ENCODE measurements at regions not wholly inside any gene's neighbourhood (a gene's known extent, or its start where the extent isn't known, plus 50 kb on each side); places are given as distances from the start of the nearest gene placed in this dataset.

- no peaks in the 10 kb centered on the region for H3K36me3 ChIP-seq (replicated peaks; ENCODE audit: low read depth, low read length)
- no peaks in the 10 kb centered on the region for H3K4me1 ChIP-seq (ENCODE audit: low read length)
- no peak overlapping the region for H2AFZ ChIP-seq (ENCODE audit: low read depth, low read length)
- H3K9me3 ChIP-seq (ENCODE audit: insufficient read depth, low read length), result no peaks in the 10 kb centered on the region
- no peaks in the 10 kb centered on the region for H4K20me1 ChIP-seq (ENCODE audit: insufficient read depth, low read length)
- H3K27ac ChIP-seq (ENCODE audit: low read length), result no peak overlapping the region
- no peak overlapping the region for H3K4me3 ChIP-seq (ENCODE audit: low read length)
- no peak overlapping the region for H3K9ac ChIP-seq (ENCODE audit: low read length)
- no peaks in the 10 kb centered on the region for H3K27me3 ChIP-seq (ENCODE audit: low read depth, low read length)
- TF ChIP-seq EZH2phosphoT487 (IDR thresholded peaks at IDR 0.05; ENCODE audit: low read depth) (no peak), CTCF (IDR thresholded peaks at IDR 0.05; ENCODE audit: low read depth, low read length) (no peak)
- H3K79me2 ChIP-seq (ENCODE audit: low read length), result no peaks in the 10 kb centered on the region
- no peak overlapping the region for H3K4me2 ChIP-seq (ENCODE audit: low read length)
These were observed 971.0 kb upstream of the GYPC start for GRCh38 chr2:125684932-125685331.

GRCh38 chr2:125696560-125696959, 959.4 kb upstream of the GYPC start:
- Histone ChIP-seq H3K79me2 (ENCODE audit: low read length) (no peaks in the 10 kb centered on the region), H3K27ac (ENCODE audit: low read length) (no peak overlapping the region)
- no peak for TF ChIP-seq CTCF (IDR thresholded peaks at IDR 0.05; ENCODE audit: low read depth, low read length)
- no peak for TF ChIP-seq EZH2phosphoT487 (IDR thresholded peaks at IDR 0.05; ENCODE audit: low read depth)

GRCh38 chr2:125698280-125698679, 957.7 kb upstream of the GYPC start:
- H3K27ac ChIP-seq (ENCODE audit: low read length), result no peak overlapping the region
- no peaks in the 10 kb centered on the region for H3K4me1 ChIP-seq (ENCODE audit: low read length)
- no peak overlapping the region for H3K9ac ChIP-seq (ENCODE audit: low read length)
- H3K4me2 ChIP-seq (ENCODE audit: low read length), result no peak overlapping the region
- no peak overlapping the region for H3K4me3 ChIP-seq (ENCODE audit: low read length)
- no peaks in the 10 kb centered on the region for H3K36me3 ChIP-seq (replicated peaks; ENCODE audit: low read depth, low read length)
- TF ChIP-seq EZH2phosphoT487 (IDR thresholded peaks at IDR 0.05; ENCODE audit: low read depth), result no peak
- TF ChIP-seq CTCF (IDR thresholded peaks at IDR 0.05; ENCODE audit: low read depth, low read length), result no peak
- H3K79me2 ChIP-seq (ENCODE audit: low read length), result no peaks in the 10 kb centered on the region
- H4K20me1 ChIP-seq (ENCODE audit: insufficient read depth, low read length), result no peaks in the 10 kb centered on the region
- H3K27me3 ChIP-seq (ENCODE audit: low read depth, low read length), result no peaks in the 10 kb centered on the region
- H2AFZ ChIP-seq (ENCODE audit: low read depth, low read length), result no peak overlapping the region
- H3K9me3 ChIP-seq (ENCODE audit: insufficient read depth, low read length), result no peaks in the 10 kb centered on the region

More at GRCh38 chr2:125696560-125696959, 959.4 kb upstream of the GYPC start:
- Histone ChIP-seq H4K20me1 (ENCODE audit: insufficient read depth, low read length) (no peaks in the 10 kb centered on the region), H3K9ac (ENCODE audit: low read length) (no peak overlapping the region), H3K4me2 (ENCODE audit: low read length) (no peak overlapping the region), H2AFZ (ENCODE audit: low read depth, low read length) (no peak overlapping the region), H3K4me1 (ENCODE audit: low read length) (no peaks in the 10 kb centered on the region), H3K9me3 (ENCODE audit: insufficient read depth, low read length) (no peaks in the 10 kb centered on the region), H3K4me3 (ENCODE audit: low read length) (no peak overlapping the region), H3K36me3 (replicated peaks; ENCODE audit: low read depth, low read length) (no peaks in the 10 kb centered on the region), H3K27me3 (ENCODE audit: low read depth, low read length) (no peaks in the 10 kb centered on the region)

- Histone ChIP-seq H3K27ac (ENCODE audit: low read length) (no peak overlapping the region), H3K9me3 (ENCODE audit: insufficient read depth, low read length) (no peaks in the 10 kb centered on the region), H3K79me2 (ENCODE audit: low read length) (no peaks in the 10 kb centered on the region), H4K20me1 (ENCODE audit: insufficient read depth, low read length) (no peaks in the 10 kb centered on the region), H3K4me3 (ENCODE audit: low read length) (no peak overlapping the region), H3K4me2 (ENCODE audit: low read length) (no peak overlapping the region), H3K9ac (ENCODE audit: low read length) (no peak overlapping the region), H2AFZ (ENCODE audit: low read depth, low read length) (no peak overlapping the region), H3K36me3 (replicated peaks; ENCODE audit: low read depth, low read length) (no peaks in the 10 kb centered on the region), H3K4me1 (ENCODE audit: low read length) (no peaks in the 10 kb centered on the region), H3K27me3 (ENCODE audit: low read depth, low read length) (no peaks in the 10 kb centered on the region)
- TF ChIP-seq CTCF (IDR thresholded peaks at IDR 0.05; ENCODE audit: low read depth, low read length) (no peak), EZH2phosphoT487 (IDR thresholded peaks at IDR 0.05; ENCODE audit: low read depth) (no peak)
These were observed 954.9 kb upstream of the GYPC start for GRCh38 chr2:125701070-125701469.
